SK-N-SH (cell line): ENCODE measurements at regions not wholly inside any gene's neighbourhood (a gene's known extent, or its start where the extent isn't known, plus 50 kb on each side); places are given as distances from the start of the nearest gene placed in this dataset.

Source experiments
- CTCF ChIA-PET: fragments of 300-600, 350-600 bp; formaldehyde crosslinking; extraction: SDS; loops from one replicate; lab custom pipeline; 2021; lab: Yijun Ruan, JAX
- POLR2A ChIA-PET: fragments of 350-600 bp; sonication (Branson Sonifier 250); formaldehyde crosslinking; extraction: SDS; loops from one replicate; lab custom pipeline; 2020; ENCODE audit warnings: antibody characterized with exemption, inconsistent platforms; lab: Yijun Ruan, JAX
- DNase-seq: peaks from one replicate; pipeline ENCODE4 v3.0.0; 2012
- H2AFZ ChIP-seq: fragments of 200-600 bp; sonication (generic); 2 replicates; pipeline ENCODE4 v1.8.1; 2016; ENCODE audit warnings: antibody characterized with exemption, mild to moderate bottlenecking, low read depth
- H3F3A ChIP-seq: fragments of 200-600 bp; sonication (generic); replicated peaks from 2 replicates; pipeline ENCODE3; 2016; ENCODE audit warnings: antibody characterized with exemption, mild to moderate bottlenecking; ENCODE audit not compliant: insufficient read depth
- H3K27ac ChIP-seq, 2 experiments: fragments of 200-500 bp in 1 of 2; fragments of 200-600 bp in 1 of 2; sonication (Bioruptor generic) in 1 of 2; sonication (generic), shearing (Covaris generic) in 1 of 2; 2 replicates each; pipeline versions ENCODE4 v1.5.1 to v1.6.1; 2014 to 2016; ENCODE audit warnings: low read depth in 2 of 2, inconsistent platforms in 1 of 2, low read length in 1 of 2, mild to moderate bottlenecking in 1 of 2, mixed read lengths in 1 of 2
- H3K27me3 ChIP-seq: fragments of 200-600 bp; sonication (generic), shearing (Covaris generic); 2 replicates; pipeline ENCODE4 v1.6.1; 2016; ENCODE audit warnings: mixed run types; ENCODE audit not compliant: insufficient read depth
- H3K36me3 ChIP-seq, 2 experiments: fragments of 200-500 bp in 1 of 2; fragments of 200-600 bp in 1 of 2; sonication (Bioruptor generic) in 1 of 2; sonication (generic) in 1 of 2; replicated peaks in 1 of 2; 2 replicates each; pipeline versions ENCODE3 to v1.5.1; 2014 to 2016; ENCODE audit warnings: low read length in 1 of 2, mild to moderate bottlenecking in 1 of 2; ENCODE audit not compliant: insufficient read depth in 2 of 2, control insufficient read depth in 1 of 2
- H3K4me1 ChIP-seq, 2 experiments: fragments of 200-500 bp in 1 of 2; fragments of 200-600 bp in 1 of 2; sonication (Bioruptor generic) in 1 of 2; sonication (generic), shearing (Covaris generic) in 1 of 2; 2 replicates each; pipeline versions ENCODE4 v1.5.1 to v1.6.1; 2014 to 2016; ENCODE audit warnings: low read depth in 1 of 2, low read length in 1 of 2, mixed run types in 1 of 2; ENCODE audit not compliant: insufficient read depth in 2 of 2, control insufficient read depth in 1 of 2
- H3K4me2 ChIP-seq: fragments of 200-600 bp; sonication (generic), shearing (Covaris generic); 2 replicates; pipeline ENCODE4 v1.6.1; 2017; ENCODE audit warnings: mixed run types
- H3K4me3 ChIP-seq, 2 experiments: fragments of 200-500 bp in 1 of 2; fragments of 200-600 bp in 1 of 2; sonication (Bioruptor generic) in 1 of 2; sonication (generic), shearing (Covaris generic) in 1 of 2; 2 replicates each; pipeline versions ENCODE4 v1.5.1 to v1.8.1; 2014 to 2016; ENCODE audit warnings: low read depth in 2 of 2, inconsistent platforms in 1 of 2, low read length in 1 of 2, mild to moderate bottlenecking in 1 of 2, mixed read lengths in 1 of 2, moderate library complexity in 1 of 2
- H3K79me2 ChIP-seq: fragments of 200-600 bp; sonication (generic); 2 replicates; pipeline ENCODE4 v1.8.1; 2017; ENCODE audit warnings: mild to moderate bottlenecking; ENCODE audit not compliant: insufficient read depth
- H3K9ac ChIP-seq: fragments of 200-600 bp; sonication (generic); 2 replicates; pipeline ENCODE4 v1.6.1; 2017; ENCODE audit warnings: mixed run types
- H3K9me2 ChIP-seq: fragments of 200-600 bp; sonication (generic); 2 replicates; pipeline ENCODE4 v1.6.1; 2017; ENCODE audit warnings: mixed run types
- H3K9me3 ChIP-seq: fragments of 200-600 bp; sonication (generic); 2 replicates; pipeline ENCODE4 v1.6.1; 2017; ENCODE audit warnings: mixed run types, mild to moderate bottlenecking, moderate library complexity
- H4K20me1 ChIP-seq: fragments of 200-600 bp; sonication (generic); 2 replicates; pipeline ENCODE4 v1.6.1; 2017; ENCODE audit warnings: mild to moderate bottlenecking, mixed run types; ENCODE audit not compliant: insufficient read depth
- ELF1 ChIP-seq: IDR thresholded peaks from 2 replicates; pipeline ENCODE4 v1.4.0; 2012
- EP300 ChIP-seq, 2 experiments: IDR thresholded peaks; 2 replicates each; pipeline versions ENCODE4 v1.4.0 to v1.6.1; 2012; ENCODE audit warnings: borderline replicate concordance in 1 of 2, low read depth in 1 of 2, low read length in 1 of 2
- FOSL2 ChIP-seq: IDR thresholded peaks from 2 replicates; pipeline ENCODE4 v1.4.0; 2012; ENCODE audit warnings: low read depth, mild to moderate bottlenecking, moderate library complexity, borderline replicate concordance
- IRF3 ChIP-seq: fragments of 150-350 bp; IDR thresholded peaks from 2 replicates; pipeline ENCODE4 v1.6.1; 2016; ENCODE audit warnings: mild to moderate bottlenecking, low read depth, low read length
- MEF2A ChIP-seq: IDR thresholded peaks from 2 replicates; pipeline ENCODE4 v1.4.0; 2012; ENCODE audit warnings: low read depth, borderline replicate concordance
- NFIC ChIP-seq: IDR thresholded peaks from 2 replicates; pipeline ENCODE4 v1.4.0; 2012; ENCODE audit warnings: borderline replicate concordance
- NRF1 ChIP-seq: IDR thresholded peaks from 2 replicates; pipeline ENCODE4 v1.6.1; 2012; ENCODE audit warnings: low read depth, mild to moderate bottlenecking, low read length
- RXRA ChIP-seq: IDR thresholded peaks from 2 replicates; pipeline ENCODE4 v1.4.0; 2012; ENCODE audit warnings: low read depth, mild to moderate bottlenecking, borderline replicate concordance
- SIN3A ChIP-seq: IDR thresholded peaks from 2 replicates; pipeline ENCODE4 v1.6.1; 2012; ENCODE audit warnings: low read depth, mild to moderate bottlenecking, low read length, moderate library complexity, borderline replicate concordance
- TCF12 ChIP-seq: IDR thresholded peaks from 2 replicates; pipeline ENCODE4 v1.4.0; 2012
- TEAD4 ChIP-seq: IDR thresholded peaks from 2 replicates; pipeline ENCODE4 v1.4.0; 2012; ENCODE audit warnings: mild to moderate bottlenecking, borderline replicate concordance; ENCODE audit not compliant: insufficient read depth
- WGBS: methylation state at CpG from one replicate; pipeline ENCODE4 v1.1.6; 2017; ENCODE audit warnings: low lambda C conversion rate; 5-methylcytosine and 5-hydroxymethylcytosine counted together
- TF ChIP-seq, protein P1 (sequence below): IDR thresholded peaks from 2 replicates; pipeline ENCODE4 v1.4.0; 2012; ENCODE audit warnings: low read depth, borderline replicate concordance

DNA sequence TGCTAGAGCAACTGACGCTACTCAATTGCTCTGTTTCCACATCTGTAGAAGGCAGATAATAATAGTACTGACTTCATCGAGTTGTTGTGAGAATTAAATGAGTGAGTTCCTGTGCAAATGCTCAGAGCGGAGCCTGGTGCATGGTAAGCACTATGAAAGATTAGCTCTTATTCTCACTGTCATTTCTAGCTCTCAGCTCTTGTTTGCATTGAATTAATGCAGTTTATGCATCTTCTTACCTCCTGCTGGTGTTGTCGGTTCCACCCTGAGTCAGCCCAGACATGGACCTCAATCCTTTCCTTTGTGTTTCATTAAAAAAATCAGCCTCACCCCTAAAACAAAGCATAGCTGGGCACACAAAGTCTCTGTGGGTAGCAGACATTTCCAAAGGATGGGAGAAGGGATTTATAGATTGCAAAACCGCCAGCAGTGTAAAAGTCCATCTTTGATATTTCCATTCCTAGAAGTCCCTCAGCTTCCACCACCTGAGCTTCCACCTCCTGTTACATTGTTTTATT, 254.4 kb upstream of the CSF3R start:
- Histone ChIP-seq H3K4me3 (no peak overlapping the region), H3K27me3 (no peaks in the 10 kb centered on the region), H3K36me3 (no peaks in the 10 kb centered on the region), H4K20me1 (no peaks in the 10 kb centered on the region), H3F3A (no peaks in the 10 kb centered on the region), H3K4me1 (no peaks in the 10 kb centered on the region), H2AFZ (no peak overlapping the region), H3K27ac (no peak overlapping the region), H3K79me2 (no peaks in the 10 kb centered on the region), H3K9ac (no peak overlapping the region), H3K4me2 (no peak overlapping the region), H3K9me3 (no peaks in the 10 kb centered on the region), H3K9me2 (no peaks in the 10 kb centered on the region)
- WGBS: 28% methylated on average over 5 of the region's 5 CpGs
- DNase-seq: no peak
- POLR2A ChIA-PET: no interaction called here
- TF ChIP-seq TCF12: no peak
- TF ChIP-seq SIN3A: no peak
- TF ChIP-seq, protein P1, sequence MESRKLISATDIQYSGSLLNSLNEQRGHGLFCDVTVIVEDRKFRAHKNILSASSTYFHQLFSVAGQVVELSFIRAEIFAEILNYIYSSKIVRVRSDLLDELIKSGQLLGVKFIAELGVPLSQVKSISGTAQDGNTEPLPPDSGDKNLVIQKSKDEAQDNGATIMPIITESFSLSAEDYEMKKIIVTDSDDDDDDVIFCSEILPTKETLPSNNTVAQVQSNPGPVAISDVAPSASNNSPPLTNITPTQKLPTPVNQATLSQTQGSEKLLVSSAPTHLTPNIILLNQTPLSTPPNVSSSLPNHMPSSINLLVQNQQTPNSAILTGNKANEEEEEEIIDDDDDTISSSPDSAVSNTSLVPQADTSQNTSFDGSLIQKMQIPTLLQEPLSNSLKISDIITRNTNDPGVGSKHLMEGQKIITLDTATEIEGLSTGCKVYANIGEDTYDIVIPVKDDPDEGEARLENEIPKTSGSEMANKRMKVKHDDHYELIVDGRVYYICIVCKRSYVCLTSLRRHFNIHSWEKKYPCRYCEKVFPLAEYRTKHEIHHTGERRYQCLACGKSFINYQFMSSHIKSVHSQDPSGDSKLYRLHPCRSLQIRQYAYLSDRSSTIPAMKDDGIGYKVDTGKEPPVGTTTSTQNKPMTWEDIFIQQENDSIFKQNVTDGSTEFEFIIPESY: no peak
- no peak for TF ChIP-seq TEAD4
- TF ChIP-seq NFIC: no peak
- TF ChIP-seq FOSL2: no peak
- TF ChIP-seq NRF1: no peak
- TF ChIP-seq EP300 (IDR thresholded peaks at IDR 0.05; ENCODE audit: borderline replicate concordance in 1 of 2, low read depth in 1 of 2, low read length in 1 of 2): no peak
- TF ChIP-seq ELF1: no peak
- no peak for TF ChIP-seq IRF3
- CTCF ChIA-PET: no interaction called here

- no peaks in the 10 kb centered on the region for H3K27me3 ChIP-seq
- H3K4me2 ChIP-seq: no peak overlapping the region
- H2AFZ ChIP-seq: no peak overlapping the region
- POLR2A ChIA-PET: interaction anchor here (0.7 kb wide), 1 partner anchor 441 kb away, joined by 6 read pairs; no protein-coding TSS in a partner anchor
- no peak overlapping the region for H3K4me3 ChIP-seq
- no peaks in the 10 kb centered on the region for H3K4me1 ChIP-seq
- no peak overlapping the region for H3K27ac ChIP-seq
- CTCF ChIA-PET: interaction anchor here (1.2 kb wide), 1 partner anchor 40 kb away, joined by 3 read pairs; no protein-coding TSS in a partner anchor
- H3K36me3 ChIP-seq: no peaks in the 10 kb centered on the region
- TF ChIP-seq FOSL2 (no peak), MEF2A (no peak), RXRA (no peak)
- H3K9me2 ChIP-seq: no peaks in the 10 kb centered on the region
- no peaks in the 10 kb centered on the region for H3K79me2 ChIP-seq
- DNase-seq: no peak
- H3K9ac ChIP-seq: no peak overlapping the region
- H4K20me1 ChIP-seq: no peaks in the 10 kb centered on the region
- no peaks in the 10 kb centered on the region for H3F3A ChIP-seq
- WGBS: 57% methylated on average over 17 of the region's 18 CpGs
- H3K9me3 ChIP-seq: no peaks in the 10 kb centered on the region
These were observed 253.4 kb upstream of the CSF3R start for GRCh38 chr1:36735939-36736730.
